ENCODE measurements at regions not wholly inside any gene's neighbourhood (a gene's known extent, or its start where the extent isn't known, plus 50 kb on each side); places are given as distances from the start of the nearest gene placed in this dataset.
A peak's percentile ranks its signal among the peaks of the same experiment; 100 is the strongest.

DNA sequence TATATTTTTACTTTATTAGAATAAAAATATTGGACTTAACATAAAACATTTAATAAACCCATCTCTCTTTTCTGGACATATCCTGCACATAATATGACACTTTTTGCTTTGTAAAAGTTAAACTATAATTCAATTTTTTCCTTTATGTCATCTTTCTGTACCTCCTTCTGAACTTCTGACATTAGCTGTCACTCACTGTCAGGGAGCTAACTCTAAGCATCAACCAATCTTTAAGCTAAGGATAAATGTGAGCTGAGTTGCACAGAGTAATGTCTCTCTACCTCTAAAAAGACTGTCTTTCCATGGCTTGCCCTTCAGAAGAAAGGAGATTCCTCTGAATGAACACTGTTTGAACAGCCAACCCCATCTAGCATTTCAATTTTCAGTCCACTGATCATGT lies 948.6 kb upstream of the CHAC2 start:
- ChIA-PET CTCF (interaction anchor here (0.6 kb wide), 1 partner anchor 459 kb away, joined by 3 read pairs; no protein-coding TSS in a partner anchor), POLR2A (no interaction called here)
- Mint-ChIP-seq H3K4me1 (ENCODE audit: insufficient read depth, unreplicated experiment) (no peaks in the 10 kb centered on the region), H3K27me3 (ENCODE audit: insufficient read depth, unreplicated experiment) (no peaks in the 10 kb centered on the region), H3K4me3 (ENCODE audit: unreplicated experiment) (no peak overlapping the region), H3K36me3 (ENCODE audit: insufficient read depth, unreplicated experiment) (no peaks in the 10 kb centered on the region), H3K27ac (ENCODE audit: low read depth, unreplicated experiment) (no peak overlapping the region), H3K9me3 (ENCODE audit: unreplicated experiment) (no peaks in the 10 kb centered on the region)
- no peak for DNase-seq (ENCODE audit: unreplicated experiment)
- TF ChIP-seq, protein P1, sequence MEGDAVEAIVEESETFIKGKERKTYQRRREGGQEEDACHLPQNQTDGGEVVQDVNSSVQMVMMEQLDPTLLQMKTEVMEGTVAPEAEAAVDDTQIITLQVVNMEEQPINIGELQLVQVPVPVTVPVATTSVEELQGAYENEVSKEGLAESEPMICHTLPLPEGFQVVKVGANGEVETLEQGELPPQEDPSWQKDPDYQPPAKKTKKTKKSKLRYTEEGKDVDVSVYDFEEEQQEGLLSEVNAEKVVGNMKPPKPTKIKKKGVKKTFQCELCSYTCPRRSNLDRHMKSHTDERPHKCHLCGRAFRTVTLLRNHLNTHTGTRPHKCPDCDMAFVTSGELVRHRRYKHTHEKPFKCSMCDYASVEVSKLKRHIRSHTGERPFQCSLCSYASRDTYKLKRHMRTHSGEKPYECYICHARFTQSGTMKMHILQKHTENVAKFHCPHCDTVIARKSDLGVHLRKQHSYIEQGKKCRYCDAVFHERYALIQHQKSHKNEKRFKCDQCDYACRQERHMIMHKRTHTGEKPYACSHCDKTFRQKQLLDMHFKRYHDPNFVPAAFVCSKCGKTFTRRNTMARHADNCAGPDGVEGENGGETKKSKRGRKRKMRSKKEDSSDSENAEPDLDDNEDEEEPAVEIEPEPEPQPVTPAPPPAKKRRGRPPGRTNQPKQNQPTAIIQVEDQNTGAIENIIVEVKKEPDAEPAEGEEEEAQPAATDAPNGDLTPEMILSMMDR (IDR thresholded peaks at IDR 0.05; ENCODE audit: unreplicated experiment): no peak
- intact Hi-C loops (cut with micrococcal nuclease): loop anchor here (10.0 kb wide), 1 partner anchor 896 kb away; no protein-coding TSS in a partner anchor
- BruUV-seq (replicated peaks): no TSS peak

DNA sequence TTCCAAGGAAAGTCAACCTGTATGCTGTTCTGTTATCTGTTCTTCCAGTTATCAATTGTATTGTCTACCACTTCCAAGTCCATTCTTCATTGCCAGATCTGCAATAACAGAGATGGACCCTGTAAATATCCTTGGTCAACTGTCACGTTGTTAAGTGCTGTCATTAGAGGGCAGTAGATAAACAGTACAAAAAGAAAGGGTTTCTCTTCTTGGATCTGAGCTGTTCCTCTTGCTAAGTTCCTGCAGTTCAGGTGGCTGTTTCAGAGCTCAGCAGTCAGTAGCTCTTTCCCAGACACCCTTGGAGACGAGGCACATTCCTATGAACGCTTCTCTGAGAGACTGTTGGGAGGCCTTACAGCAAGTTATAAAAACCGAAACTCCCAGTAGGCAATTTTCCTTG lies 957.1 kb upstream of the CHAC2 start:
- ChIA-PET CTCF (interaction anchor here (0.5 to 1.7 kb wide), 20 partner anchors 11 to 902 kb away, joined by 3 to 22 read pairs (median 4); no protein-coding TSS in a partner anchor), POLR2A (no interaction called here)
- intact Hi-C loops (cut with micrococcal nuclease): loop anchor here (1.0 to 10.0 kb wide), 4 partner anchors 147 to 904 kb away; no protein-coding TSS in a partner anchor
- Mint-ChIP-seq H3K4me1 (ENCODE audit: insufficient read depth, unreplicated experiment) (peaks cover 11% of the 10 kb centered on the region), H3K36me3 (ENCODE audit: insufficient read depth, unreplicated experiment) (no peaks in the 10 kb centered on the region), H3K27ac (ENCODE audit: low read depth, unreplicated experiment) (peak overlapping the region; percentile 59), H3K4me3 (ENCODE audit: unreplicated experiment) (no peak overlapping the region), H3K27me3 (ENCODE audit: insufficient read depth, unreplicated experiment) (no peaks in the 10 kb centered on the region), H3K9me3 (ENCODE audit: unreplicated experiment) (no peaks in the 10 kb centered on the region)
- no TSS peak for BruUV-seq (replicated peaks)
- peak; percentile 44 for DNase-seq (ENCODE audit: unreplicated experiment)
- TF ChIP-seq, protein P1 (IDR thresholded peaks at IDR 0.05; ENCODE audit: unreplicated experiment): peak; percentile 30

DNA sequence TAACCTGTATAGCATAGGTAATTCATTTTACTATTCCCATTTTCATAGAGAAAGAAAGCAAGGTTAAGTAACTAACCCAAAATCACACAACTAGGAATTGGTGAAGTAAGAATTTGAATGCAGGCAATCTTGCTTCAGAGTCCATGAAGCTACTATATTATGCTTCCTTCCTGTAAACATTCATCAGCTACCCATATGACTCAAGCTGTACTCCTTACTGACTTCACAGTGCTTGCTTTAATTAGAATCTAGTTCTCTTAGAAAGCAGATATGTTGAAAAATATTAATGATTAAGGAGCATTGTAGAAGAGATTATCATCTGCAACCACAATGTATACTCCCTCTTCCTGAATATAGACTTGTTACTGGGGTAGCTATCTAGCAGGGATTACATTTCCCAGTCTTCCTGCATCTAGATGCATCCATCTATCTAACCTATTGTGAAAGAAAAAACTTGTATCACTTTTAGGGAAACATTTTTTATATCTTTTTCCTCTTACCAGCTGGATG lies 961.6 kb upstream of the CHAC2 start:
- Mint-ChIP-seq H3K4me3 (ENCODE audit: unreplicated experiment) (no peak overlapping the region), H3K4me1 (ENCODE audit: insufficient read depth, unreplicated experiment) (peaks cover 7% of the 10 kb centered on the region), H3K27me3 (ENCODE audit: insufficient read depth, unreplicated experiment) (no peaks in the 10 kb centered on the region), H3K36me3 (ENCODE audit: insufficient read depth, unreplicated experiment) (no peaks in the 10 kb centered on the region), H3K27ac (ENCODE audit: low read depth, unreplicated experiment) (no peak overlapping the region), H3K9me3 (ENCODE audit: unreplicated experiment) (peaks cover 7% of the 10 kb centered on the region)
- BruUV-seq (replicated peaks): no TSS peak
- DNase-seq (ENCODE audit: unreplicated experiment): no peak
- ChIA-PET POLR2A (no interaction called here), CTCF (interaction anchor here (0.9 kb wide), 2 partner anchors 26 to 171 kb away, joined by 3 read pairs; no protein-coding TSS in a partner anchor)
- intact Hi-C loops (cut with micrococcal nuclease): no loop called here
- TF ChIP-seq, protein P1 (IDR thresholded peaks at IDR 0.05; ENCODE audit: unreplicated experiment): no peak

DNA sequence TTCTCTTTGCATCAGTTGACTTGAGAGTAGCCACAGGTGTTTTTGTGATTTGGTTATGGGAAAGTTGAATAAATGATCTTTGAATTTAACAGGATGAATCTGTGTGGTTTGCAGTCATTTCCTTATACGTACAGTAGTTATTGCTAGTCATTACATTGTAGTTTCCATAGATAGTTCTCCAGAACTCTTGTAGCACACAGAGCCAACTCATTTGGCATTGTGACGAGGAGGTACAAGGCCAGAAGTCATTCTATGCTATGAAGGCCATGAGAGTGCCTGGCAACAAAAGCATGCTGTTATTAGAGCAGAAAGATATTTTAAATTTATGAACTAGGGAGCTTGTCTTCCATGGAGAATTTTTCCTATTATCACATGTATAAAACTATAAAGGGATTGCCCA lies 973.0 kb upstream of the CHAC2 start:
- Mint-ChIP-seq H3K4me3 (ENCODE audit: unreplicated experiment) (no peak overlapping the region), H3K27ac (ENCODE audit: low read depth, unreplicated experiment) (no peak overlapping the region), H3K27me3 (ENCODE audit: insufficient read depth, unreplicated experiment) (no peaks in the 10 kb centered on the region), H3K9me3 (ENCODE audit: unreplicated experiment) (peaks cover 18% of the 10 kb centered on the region), H3K4me1 (ENCODE audit: insufficient read depth, unreplicated experiment) (no peaks in the 10 kb centered on the region), H3K36me3 (ENCODE audit: insufficient read depth, unreplicated experiment) (no peaks in the 10 kb centered on the region)
- TF ChIP-seq, protein P1 (IDR thresholded peaks at IDR 0.05; ENCODE audit: unreplicated experiment): no peak
- BruUV-seq (replicated peaks): no TSS peak
- intact Hi-C loops (cut with micrococcal nuclease): no loop called here
- no peak for DNase-seq (ENCODE audit: unreplicated experiment)
- ChIA-PET POLR2A (interaction anchor here (0.7 kb wide), 1 partner anchor 145 kb away, joined by 3 read pairs; no protein-coding TSS in a partner anchor), CTCF (interaction anchor here (0.9 kb wide), 1 partner anchor 35 kb away, joined by 3 read pairs; no protein-coding TSS in a partner anchor)
